GM18868 (cell line): ENCODE measurements at regions not wholly inside any gene's neighbourhood (a gene's known extent, or its start where the extent isn't known, plus 50 kb on each side); places are given as distances from the start of the nearest gene placed in this dataset.

Experiments
- ATAC-seq: cut with Tn5 transposase; IDR thresholded peaks from one replicate; pipeline ENCODE4 v1.9.1; 2021; ENCODE audit warnings: mild to moderate bottlenecking, moderate library complexity; ENCODE audit not compliant: unreplicated experiment

GRCh38 chr7:54632696-54633095 lies 90.5 kb downstream of the VSTM2A start:
- no peak for ATAC-seq

- ATAC-seq = no peak
Observed at GRCh38 chr7:54629771-54630170, 87.6 kb downstream of the VSTM2A start.

- no peak for ATAC-seq
Observed at GRCh38 chr7:54622696-54623309, 80.6 kb downstream of the VSTM2A start.
